PC-9 (cell line): ENCODE measurements at regions not wholly inside any gene's neighbourhood (a gene's known extent, or its start where the extent isn't known, plus 50 kb on each side); places are given as distances from the start of the nearest gene placed in this dataset.
"Not testable (repeated sequence)": the region's sequence is repeated elsewhere in the genome, so short reads cannot be mapped to it uniquely, and the experiment has no call there.

Source experiments
- BruUV-seq: library from RNA; stranded (reverse); fragments of 400-500 nt; replicated peaks from 2 replicates; lab custom pipeline; 2021; lab: Mats Ljungman, UMichigan
- CTCF ChIA-PET: fragments of 300-600 bp; sonication (Branson Sonifier 250); formaldehyde crosslinking; loops from one replicate; lab custom pipeline; 2022; ENCODE audit warnings: antibody characterized with exemption; lab: Charles Lee
- POLR2A ChIA-PET: fragments of 300-600 bp; sonication (Branson Sonifier 250); formaldehyde crosslinking; loops from one replicate; lab custom pipeline; 2022; ENCODE audit warnings: antibody characterized with exemption; ENCODE audit not compliant: unreplicated experiment; lab: Charles Lee
- DNase-seq, 2 experiments: peaks; one replicate each; pipeline versions ENCODE4 v3.0.0 to v3.0.0-alpha.2; 2015 to 2022; ENCODE audit warnings: mixed read lengths in 1 of 2
- H2AFZ ChIP-seq: fragments of 200-600 bp; sonication (generic); 2 replicates; pipeline ENCODE4 v1.8.1; 2017; ENCODE audit warnings: antibody characterized with exemption
- H3F3A ChIP-seq: fragments of 200-600 bp; sonication (generic); 2 replicates; pipeline ENCODE4 v1.8.1; 2017; ENCODE audit warnings: antibody characterized with exemption, mild to moderate bottlenecking, low read depth; ENCODE audit not compliant: insufficient read depth
- H3K27ac ChIP-seq: fragments of 200-600 bp; sonication (generic); 2 replicates; pipeline ENCODE4 v1.6.1; 2016; ENCODE audit warnings: mixed run types
- H3K27me3 ChIP-seq: fragments of 200-600 bp; sonication (generic); 2 replicates; pipeline ENCODE4 v1.6.1; 2016; ENCODE audit warnings: low read depth, mixed run types; ENCODE audit not compliant: insufficient read depth
- H3K36me3 ChIP-seq: fragments of 200-600 bp; sonication (generic); 2 replicates; pipeline ENCODE4 v1.6.1; 2016; ENCODE audit warnings: low read depth, mixed run types
- H3K4me1 ChIP-seq: fragments of 200-600 bp; sonication (generic); replicated peaks from 2 replicates; pipeline ENCODE4 v1.6.1; 2016; ENCODE audit warnings: mixed run types; ENCODE audit not compliant: insufficient read depth
- H3K4me2 ChIP-seq: fragments of 200-600 bp; sonication (generic); 2 replicates; pipeline ENCODE4 v1.6.1; 2017; ENCODE audit warnings: mixed run types
- H3K4me3 ChIP-seq: fragments of 200-600 bp; sonication (generic); 2 replicates; pipeline ENCODE4 v1.6.1; 2016; ENCODE audit warnings: mixed run types
- H3K79me2 ChIP-seq: fragments of 200-600 bp; sonication (generic); 2 replicates; pipeline ENCODE4 v1.6.1; 2017; ENCODE audit warnings: low read depth, mixed run types
- H3K9me2 ChIP-seq: fragments of 200-600 bp; sonication (generic); 2 replicates; pipeline ENCODE4 v1.8.1; 2017; ENCODE audit warnings: mild to moderate bottlenecking; ENCODE audit not compliant: insufficient read depth
- H3K9me3 ChIP-seq: fragments of 200-600 bp; sonication (generic); 2 replicates; pipeline ENCODE4 v1.8.1; 2016; ENCODE audit warnings: low read depth; ENCODE audit not compliant: insufficient read depth
- H4K20me1 ChIP-seq: fragments of 200-600 bp; sonication (generic); 2 replicates; pipeline ENCODE4 v1.8.1; 2017; ENCODE audit not compliant: insufficient read depth
- EZH2 ChIP-seq: fragments of 200-600 bp; sonication (generic); IDR thresholded peaks from 2 replicates; pipeline ENCODE4 v1.8.0; 2017; ENCODE audit warnings: antibody characterized with exemption, low read depth
- intact Hi-C: fragments of 100-400 bp; cut with micrococcal nuclease; formaldehyde crosslinking; loops from one replicate; pipeline ENCODE4 v1.10.0; 2022; ENCODE audit not compliant: unreplicated experiment
- TF ChIP-seq, protein P1 (sequence below): fragments of 200-600 bp; sonication (generic); conservative IDR thresholded peaks from 2 replicates; pipeline ENCODE4 v1.6.1; 2017; ENCODE audit warnings: mixed run types, antibody characterized with exemption, mild to moderate bottlenecking, moderate library complexity

DNA sequence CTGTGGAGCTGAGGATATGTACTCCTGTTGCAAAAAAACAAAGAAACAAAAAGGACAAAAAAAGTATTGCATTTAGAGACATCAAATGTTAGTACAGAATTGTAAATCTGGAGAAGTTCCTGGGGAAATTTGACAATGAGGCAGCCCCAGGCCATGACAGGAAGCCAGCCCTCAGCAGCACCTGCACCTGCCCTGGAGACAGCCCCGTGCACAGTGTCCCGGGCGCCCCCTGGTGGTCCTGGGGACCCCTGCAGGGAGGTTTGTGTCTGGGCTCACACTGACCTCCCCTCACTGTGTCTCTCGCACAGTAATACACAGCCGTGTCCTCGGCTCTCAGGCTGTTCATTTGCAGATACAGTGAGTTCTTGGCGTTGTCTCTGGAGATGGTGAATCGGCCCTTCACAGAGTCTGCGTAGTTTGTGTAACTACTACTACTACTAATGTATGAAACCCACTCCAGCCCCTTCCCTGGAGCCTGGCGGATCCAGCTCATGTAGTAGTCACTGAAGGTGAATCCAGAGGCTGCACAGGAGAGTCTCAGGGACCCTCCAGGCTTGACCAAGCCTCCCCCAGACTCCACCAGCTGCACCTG, 590.1 kb downstream of the TMEM121 start:
- H3K4me3 ChIP-seq, H3K4me1 ChIP-seq, H3K79me2 ChIP-seq, H3K4me2 ChIP-seq, BruUV-seq, CTCF ChIA-PET, H3K27me3 ChIP-seq, H3K36me3 ChIP-seq, POLR2A ChIA-PET, H3K9me2 ChIP-seq, intact Hi-C loops, H3F3A ChIP-seq, H3K9me3 ChIP-seq, H3K27ac ChIP-seq, H4K20me1 ChIP-seq, H2AFZ ChIP-seq: not testable (repeated sequence)
- peak in 1 of 2 experiments; percentile 3 for DNase-seq
- TF ChIP-seq, protein P1, sequence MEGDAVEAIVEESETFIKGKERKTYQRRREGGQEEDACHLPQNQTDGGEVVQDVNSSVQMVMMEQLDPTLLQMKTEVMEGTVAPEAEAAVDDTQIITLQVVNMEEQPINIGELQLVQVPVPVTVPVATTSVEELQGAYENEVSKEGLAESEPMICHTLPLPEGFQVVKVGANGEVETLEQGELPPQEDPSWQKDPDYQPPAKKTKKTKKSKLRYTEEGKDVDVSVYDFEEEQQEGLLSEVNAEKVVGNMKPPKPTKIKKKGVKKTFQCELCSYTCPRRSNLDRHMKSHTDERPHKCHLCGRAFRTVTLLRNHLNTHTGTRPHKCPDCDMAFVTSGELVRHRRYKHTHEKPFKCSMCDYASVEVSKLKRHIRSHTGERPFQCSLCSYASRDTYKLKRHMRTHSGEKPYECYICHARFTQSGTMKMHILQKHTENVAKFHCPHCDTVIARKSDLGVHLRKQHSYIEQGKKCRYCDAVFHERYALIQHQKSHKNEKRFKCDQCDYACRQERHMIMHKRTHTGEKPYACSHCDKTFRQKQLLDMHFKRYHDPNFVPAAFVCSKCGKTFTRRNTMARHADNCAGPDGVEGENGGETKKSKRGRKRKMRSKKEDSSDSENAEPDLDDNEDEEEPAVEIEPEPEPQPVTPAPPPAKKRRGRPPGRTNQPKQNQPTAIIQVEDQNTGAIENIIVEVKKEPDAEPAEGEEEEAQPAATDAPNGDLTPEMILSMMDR = peak; percentile 69

DNA sequence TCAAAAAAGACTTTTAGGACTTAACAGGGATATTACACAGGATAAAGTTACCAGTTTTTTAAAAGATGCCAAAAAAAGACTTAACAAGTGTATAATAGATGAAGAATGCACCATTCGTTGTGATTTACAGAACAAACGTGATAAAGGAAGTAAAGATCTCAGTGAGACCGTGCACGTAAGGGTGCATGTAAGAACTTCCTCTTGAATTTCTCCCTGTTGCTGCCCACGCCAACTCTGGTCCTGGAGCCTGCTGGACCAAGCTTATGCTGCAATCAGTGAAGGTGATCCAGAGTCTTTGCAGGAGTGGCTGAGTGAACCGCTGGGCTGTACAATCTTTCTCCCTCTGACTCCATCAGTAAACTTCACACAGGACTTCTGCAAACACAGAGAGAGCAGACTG, 593.7 kb downstream of the TMEM121 start:
- no peaks in the 10 kb centered on the region for H3K4me1 ChIP-seq
- intact Hi-C loops = no loop called here

DNA sequence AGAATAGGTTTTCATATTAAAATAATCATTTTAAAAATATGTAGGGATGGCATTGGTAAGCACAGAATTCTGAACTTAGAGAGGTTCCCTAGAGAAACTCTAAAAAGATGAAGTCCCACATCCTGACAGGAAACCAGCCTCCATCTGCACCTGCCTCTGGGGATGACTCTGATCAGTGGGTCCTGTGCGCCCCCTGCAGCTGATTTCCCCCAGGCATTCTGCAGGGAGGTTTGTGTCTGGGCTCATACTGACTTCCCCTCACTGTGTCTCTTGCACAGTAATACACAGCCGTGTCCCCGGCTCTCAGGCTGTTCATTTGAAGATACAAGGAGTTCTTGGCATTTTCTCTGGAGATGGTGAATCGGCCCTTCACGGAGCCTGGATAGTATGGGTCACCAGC, 602.9 kb downstream of the TMEM121 start:
- no peaks in the 10 kb centered on the region for H3F3A ChIP-seq
- H3K4me1 ChIP-seq = no peaks in the 10 kb centered on the region
- ChIA-PET CTCF (no interaction called here), POLR2A (no interaction called here)
- no peaks in the 10 kb centered on the region for H3K36me3 ChIP-seq
- no peaks in the 10 kb centered on the region for H4K20me1 ChIP-seq
- DNase-seq = no peak
- TF ChIP-seq, protein P1 = no peak
- no peak for TF ChIP-seq EZH2
- H3K27ac ChIP-seq = no peak overlapping the region
- no peak overlapping the region for H2AFZ ChIP-seq
- no peaks in the 10 kb centered on the region for H3K79me2 ChIP-seq
- H3K4me3 ChIP-seq = no peak overlapping the region
- no peaks in the 10 kb centered on the region for H3K9me2 ChIP-seq
- intact Hi-C loops = no loop called here
- H3K9me3 ChIP-seq = no peaks in the 10 kb centered on the region
- no TSS peak for BruUV-seq
- H3K27me3 ChIP-seq = no peaks in the 10 kb centered on the region; the same call in 1 of the 2 replicates
- H3K4me2 ChIP-seq = no peak overlapping the region

More for the DNA sequence above, 593.7 kb downstream of the TMEM121 start:
- H3K4me2 ChIP-seq = no peak overlapping the region
- no peaks in the 10 kb centered on the region for H3F3A ChIP-seq
- no peak for DNase-seq
- no peaks in the 10 kb centered on the region for H4K20me1 ChIP-seq
- ChIA-PET CTCF (no interaction called here), POLR2A (no interaction called here)
- TF ChIP-seq, protein P1 = no peak
- no peak for TF ChIP-seq EZH2
- no peaks in the 10 kb centered on the region for H3K9me3 ChIP-seq
- peaks cover 7% of the 10 kb centered on the region for H3K27me3 ChIP-seq
- H2AFZ ChIP-seq = no peak overlapping the region
- H3K36me3 ChIP-seq = no peaks in the 10 kb centered on the region
- H3K79me2 ChIP-seq = no peaks in the 10 kb centered on the region
- no peak overlapping the region for H3K4me3 ChIP-seq
- BruUV-seq = no TSS peak
- no peaks in the 10 kb centered on the region for H3K9me2 ChIP-seq
- no peak overlapping the region for H3K27ac ChIP-seq

DNA sequence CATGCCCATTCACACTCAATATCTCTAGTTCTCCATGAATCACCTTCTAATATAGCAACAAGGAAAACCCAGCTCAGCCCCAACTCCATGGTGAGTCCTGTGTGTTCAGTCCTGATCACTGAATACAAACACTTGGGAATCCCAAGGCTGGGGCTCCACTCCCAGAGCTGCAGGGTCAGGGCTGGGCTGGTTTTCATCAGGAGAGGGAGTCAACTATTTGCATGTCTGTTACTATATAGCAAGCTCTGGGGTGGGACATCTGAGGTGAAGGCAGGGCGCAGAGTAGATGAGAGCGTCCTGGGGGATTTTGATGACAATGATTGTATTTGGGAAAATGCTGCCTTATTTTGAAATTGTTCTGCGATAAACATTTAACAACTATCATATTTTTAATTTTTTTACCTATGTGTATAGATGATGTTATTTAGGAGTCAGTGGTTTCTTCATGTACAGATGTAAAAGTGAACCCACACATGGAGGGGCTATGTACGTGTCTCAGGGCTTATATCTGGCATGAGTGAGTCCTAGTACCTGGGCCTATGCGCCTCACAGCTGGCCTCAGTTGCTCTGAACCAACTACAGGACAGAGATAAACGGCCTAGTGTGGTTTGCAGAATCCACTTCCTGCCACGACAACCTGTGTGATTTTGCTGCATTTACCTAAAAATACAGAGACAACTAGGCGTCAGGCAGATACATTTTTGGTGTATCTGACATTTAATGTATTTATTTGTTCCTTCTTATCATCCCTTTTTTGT, 603.7 kb downstream of the TMEM121 start:
- H3K36me3 ChIP-seq, H2AFZ ChIP-seq, H3K4me3 ChIP-seq, POLR2A ChIA-PET, BruUV-seq, H3K79me2 ChIP-seq, H3K9me3 ChIP-seq, H3F3A ChIP-seq, H3K27ac ChIP-seq, intact Hi-C loops, H3K4me2 ChIP-seq, H3K27me3 ChIP-seq, DNase-seq, H4K20me1 ChIP-seq, CTCF ChIA-PET, H3K4me1 ChIP-seq, H3K9me2 ChIP-seq: not testable (repeated sequence)

DNA sequence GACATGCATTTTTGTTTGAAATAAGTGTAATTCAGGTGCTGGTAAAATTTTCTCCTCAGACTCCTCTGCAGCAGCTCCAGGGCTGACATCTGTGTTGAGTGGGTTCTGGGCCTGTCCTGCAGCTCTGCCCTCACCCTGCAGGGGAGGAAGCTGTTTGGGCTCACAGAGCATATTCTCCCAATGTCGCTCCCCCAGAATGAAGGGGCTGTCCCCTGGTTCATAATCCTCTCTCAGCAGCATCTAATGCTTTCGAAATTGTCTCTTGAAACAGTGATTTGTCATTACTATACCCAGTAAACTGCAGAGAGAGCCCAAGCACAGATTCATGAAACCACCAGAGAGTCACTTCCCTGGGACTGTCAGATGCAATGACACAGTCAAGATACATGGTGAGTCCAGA, 606.7 kb downstream of the TMEM121 start:
- H3K27me3 ChIP-seq, H3K4me1 ChIP-seq, H3K79me2 ChIP-seq, DNase-seq, H3K4me2 ChIP-seq, H3K9me2 ChIP-seq, CTCF ChIA-PET, H3K27ac ChIP-seq, BruUV-seq, H3K4me3 ChIP-seq, intact Hi-C loops, H3F3A ChIP-seq, H3K36me3 ChIP-seq, H3K9me3 ChIP-seq, POLR2A ChIA-PET, H2AFZ ChIP-seq, H4K20me1 ChIP-seq: not testable (repeated sequence)
